Activated T-cell treated with anti-CD3 and anti-CD28 coated beads for 48 hours (primary cell): ENCODE measurements at regions not wholly inside any gene's neighbourhood (a gene's known extent, or its start where the extent isn't known, plus 50 kb on each side); places are given as distances from the start of the nearest gene placed in this dataset.

Experiments
- DNase-seq: peaks from one replicate; pipeline ENCODE4 v3.0.0-alpha.2; 2020; ENCODE audit warnings: low read depth

- DNase-seq: no peak
These were observed 56.8 kb upstream of the PRR23E start for GRCh38 chr3:127136024-127136600.

- DNase-seq: no peak
These were observed 56.2 kb upstream of the PRR23E start for GRCh38 chr3:127136706-127137105.

- no peak for DNase-seq
These were observed 55.8 kb upstream of the PRR23E start for GRCh38 chr3:127137113-127137512.

GRCh38 chr3:127137757-127138536, 55.0 kb upstream of the PRR23E start:
- DNase-seq: no peak

- no peak for DNase-seq
These were observed 53.1 kb upstream of the PRR23E start for GRCh38 chr3:127139601-127140500.

- DNase-seq: no peak
These were observed 52.1 kb upstream of the PRR23E start for GRCh38 chr3:127140501-127141460.

- no peak for DNase-seq
These were observed 50.8 kb upstream of the PRR23E start for GRCh38 chr3:127141921-127142730.
